SK-N-SH treated with all-trans-retinoic acid at 6 μM for 48 hours (cell line): ENCODE measurements at regions not wholly inside any gene's neighbourhood (a gene's known extent, or its start where the extent isn't known, plus 50 kb on each side); places are given as distances from the start of the nearest gene placed in this dataset.

Source experiments
- ATAC-seq: fragments of 200-7000 bp; cut with Tn5 transposase; 3 replicates; pipeline ENCODE4 v1.9.1; 2020; ENCODE audit warnings: mild to moderate bottlenecking, moderate library complexity
- ARNTL ChIP-seq: fragments of 450-650 bp; formaldehyde crosslinking; IDR thresholded peaks from 2 replicates; pipeline ENCODE4 v1.5.0; 2020; ENCODE audit warnings: low read depth, mild to moderate bottlenecking, moderate library complexity, borderline replicate concordance
- BACH2 ChIP-seq: fragments of 250-450 bp; sonication (Bioruptor Pico); IDR thresholded peaks from 2 replicates; pipeline ENCODE4 v1.9.0; 2021; ENCODE audit warnings: mild to moderate bottlenecking, borderline replicate concordance
- CSDC2 ChIP-seq: fragments of 250-450 bp; sonication (Bioruptor Pico); IDR thresholded peaks from 2 replicates; pipeline ENCODE4 v1.5.0; 2020; ENCODE audit warnings: mild to moderate bottlenecking, moderate library complexity
- ESRRG ChIP-seq: fragments of 250-450 bp; sonication (Bioruptor Pico); IDR thresholded peaks from 2 replicates; pipeline ENCODE4 v1.6.1; 2021; ENCODE audit warnings: mild to moderate bottlenecking
- GLIS3 ChIP-seq: fragments of 250-450 bp; sonication (Bioruptor Pico); IDR thresholded peaks from 2 replicates; pipeline ENCODE4 v1.5.0; 2020; ENCODE audit warnings: mild to moderate bottlenecking, moderate library complexity
- ISL1 ChIP-seq: fragments of 250-450 bp; sonication (Bioruptor Pico); IDR thresholded peaks from 2 replicates; pipeline ENCODE4 v2.1.2; 2022; ENCODE audit warnings: mild to moderate bottlenecking, moderate library complexity
- OSR1 ChIP-seq: fragments of 250-450 bp; sonication (Bioruptor Pico); IDR thresholded peaks from 2 replicates; pipeline ENCODE4 v1.8.0; 2022; ENCODE audit warnings: moderate library complexity, mild to moderate bottlenecking, inconsistent platforms
- POU6F1 ChIP-seq: fragments of 250-450 bp; sonication (Bioruptor Pico); IDR thresholded peaks from 2 replicates; pipeline ENCODE4 v1.8.0; 2021; ENCODE audit warnings: low read depth, mild to moderate bottlenecking, moderate library complexity, borderline replicate concordance
- PPARA ChIP-seq: fragments of 250-450 bp; sonication (Bioruptor Pico); IDR thresholded peaks from 2 replicates; pipeline ENCODE4 v1.5.0; 2020; ENCODE audit warnings: mild to moderate bottlenecking, borderline replicate concordance
- SNAI2 ChIP-seq: fragments of 250-450 bp; sonication (Bioruptor Pico); IDR thresholded peaks from 2 replicates; pipeline ENCODE4 v1.5.0; 2020; ENCODE audit warnings: mild to moderate bottlenecking, moderate library complexity
- TCF4 ChIP-seq: fragments of 250-450 bp; sonication (Bioruptor Pico); IDR thresholded peaks from 2 replicates; pipeline ENCODE4 v1.8.0; 2021; ENCODE audit warnings: mild to moderate bottlenecking, moderate library complexity, borderline replicate concordance
- TSHZ2 ChIP-seq: fragments of 250-450 bp; sonication (Bioruptor Pico); IDR thresholded peaks from 2 replicates; pipeline ENCODE4 v1.5.0; 2020; ENCODE audit warnings: mild to moderate bottlenecking, moderate library complexity
- ZFP3 ChIP-seq: fragments of 250-450 bp; sonication (Bioruptor Pico); IDR thresholded peaks from 2 replicates; pipeline ENCODE4 v1.5.0; 2020; ENCODE audit warnings: mild to moderate bottlenecking, moderate library complexity
- ZFP30 ChIP-seq: fragments of 450-650 bp; formaldehyde crosslinking; IDR thresholded peaks from 2 replicates; pipeline ENCODE4 v1.5.0; 2022; ENCODE audit warnings: mild to moderate bottlenecking, moderate library complexity
- ZNF565 ChIP-seq: fragments of 450-650 bp; formaldehyde crosslinking; conservative IDR thresholded peaks from 2 replicates; pipeline ENCODE4 v1.5.0; 2020; ENCODE audit warnings: low read depth, mild to moderate bottlenecking, moderate library complexity
- ZNF70 ChIP-seq: fragments of 450-650 bp; formaldehyde crosslinking; IDR thresholded peaks from 2 replicates; pipeline ENCODE4 v1.5.0; 2020; ENCODE audit warnings: mild to moderate bottlenecking, moderate library complexity
- TF ChIP-seq, protein P1 (sequence below): fragments of 250-450 bp; sonication (Bioruptor Pico); IDR thresholded peaks from 2 replicates; pipeline ENCODE4 v1.8.0; 2020; ENCODE audit warnings: mild to moderate bottlenecking, moderate library complexity, borderline replicate concordance
- TF ChIP-seq, protein P2 (sequence below): fragments of 250-450 bp; sonication (Bioruptor Pico); IDR thresholded peaks from 2 replicates; pipeline ENCODE4 v1.5.1; 2021; ENCODE audit warnings: mild to moderate bottlenecking, moderate library complexity
- TF ChIP-seq, protein P3 (sequence below): fragments of 250-450 bp; sonication (Bioruptor Pico); IDR thresholded peaks from 2 replicates; pipeline ENCODE4 v1.5.1; 2020; ENCODE audit warnings: low read depth, mild to moderate bottlenecking, moderate library complexity

- TF ChIP-seq ZNF70 (CRISPR knock-in tag): no peak
- TF ChIP-seq, protein P1, sequence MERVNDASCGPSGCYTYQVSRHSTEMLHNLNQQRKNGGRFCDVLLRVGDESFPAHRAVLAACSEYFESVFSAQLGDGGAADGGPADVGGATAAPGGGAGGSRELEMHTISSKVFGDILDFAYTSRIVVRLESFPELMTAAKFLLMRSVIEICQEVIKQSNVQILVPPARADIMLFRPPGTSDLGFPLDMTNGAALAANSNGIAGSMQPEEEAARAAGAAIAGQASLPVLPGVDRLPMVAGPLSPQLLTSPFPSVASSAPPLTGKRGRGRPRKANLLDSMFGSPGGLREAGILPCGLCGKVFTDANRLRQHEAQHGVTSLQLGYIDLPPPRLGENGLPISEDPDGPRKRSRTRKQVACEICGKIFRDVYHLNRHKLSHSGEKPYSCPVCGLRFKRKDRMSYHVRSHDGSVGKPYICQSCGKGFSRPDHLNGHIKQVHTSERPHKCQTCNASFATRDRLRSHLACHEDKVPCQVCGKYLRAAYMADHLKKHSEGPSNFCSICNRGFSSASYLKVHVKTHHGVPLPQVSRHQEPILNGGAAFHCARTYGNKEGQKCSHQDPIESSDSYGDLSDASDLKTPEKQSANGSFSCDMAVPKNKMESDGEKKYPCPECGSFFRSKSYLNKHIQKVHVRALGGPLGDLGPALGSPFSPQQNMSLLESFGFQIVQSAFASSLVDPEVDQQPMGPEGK (CRISPR knock-in tag): no peak
- TF ChIP-seq CSDC2 (CRISPR knock-in tag): no peak
- no peak for TF ChIP-seq PPARA (CRISPR knock-in tag)
- TF ChIP-seq OSR1 (CRISPR knock-in tag): no peak
- no peak for TF ChIP-seq TCF4 (CRISPR knock-in tag)
- TF ChIP-seq SNAI2 (CRISPR knock-in tag): no peak
- no peak for TF ChIP-seq POU6F1 (CRISPR knock-in tag)
- no peak for TF ChIP-seq ZNF565 (CRISPR knock-in tag)
- TF ChIP-seq ZFP30 (CRISPR knock-in tag): no peak
- TF ChIP-seq TSHZ2 (CRISPR knock-in tag): no peak
- no peak for TF ChIP-seq ARNTL (CRISPR knock-in tag)
- TF ChIP-seq BACH2 (CRISPR knock-in tag): no peak
- TF ChIP-seq ZFP3 (CRISPR knock-in tag): no peak
- no peak for TF ChIP-seq ESRRG (CRISPR knock-in tag)
- TF ChIP-seq ISL1 (CRISPR knock-in tag): no peak
- TF ChIP-seq GLIS3 (CRISPR knock-in tag): no peak
- TF ChIP-seq, protein P2, sequence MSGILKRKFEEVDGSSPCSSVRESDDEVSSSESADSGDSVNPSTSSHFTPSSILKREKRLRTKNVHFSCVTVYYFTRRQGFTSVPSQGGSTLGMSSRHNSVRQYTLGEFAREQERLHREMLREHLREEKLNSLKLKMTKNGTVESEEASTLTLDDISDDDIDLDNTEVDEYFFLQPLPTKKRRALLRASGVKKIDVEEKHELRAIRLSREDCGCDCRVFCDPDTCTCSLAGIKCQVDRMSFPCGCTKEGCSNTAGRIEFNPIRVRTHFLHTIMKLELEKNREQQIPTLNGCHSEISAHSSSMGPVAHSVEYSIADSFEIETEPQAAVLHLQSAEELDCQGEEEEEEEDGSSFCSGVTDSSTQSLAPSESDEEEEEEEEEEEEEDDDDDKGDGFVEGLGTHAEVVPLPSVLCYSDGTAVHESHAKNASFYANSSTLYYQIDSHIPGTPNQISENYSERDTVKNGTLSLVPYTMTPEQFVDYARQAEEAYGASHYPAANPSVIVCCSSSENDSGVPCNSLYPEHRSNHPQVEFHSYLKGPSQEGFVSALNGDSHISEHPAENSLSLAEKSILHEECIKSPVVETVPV: no peak
- ATAC-seq: no peak
Observed at GRCh38 chr1:61606448-61607312, 118.3 kb downstream of the TM2D1 start.

DNA sequence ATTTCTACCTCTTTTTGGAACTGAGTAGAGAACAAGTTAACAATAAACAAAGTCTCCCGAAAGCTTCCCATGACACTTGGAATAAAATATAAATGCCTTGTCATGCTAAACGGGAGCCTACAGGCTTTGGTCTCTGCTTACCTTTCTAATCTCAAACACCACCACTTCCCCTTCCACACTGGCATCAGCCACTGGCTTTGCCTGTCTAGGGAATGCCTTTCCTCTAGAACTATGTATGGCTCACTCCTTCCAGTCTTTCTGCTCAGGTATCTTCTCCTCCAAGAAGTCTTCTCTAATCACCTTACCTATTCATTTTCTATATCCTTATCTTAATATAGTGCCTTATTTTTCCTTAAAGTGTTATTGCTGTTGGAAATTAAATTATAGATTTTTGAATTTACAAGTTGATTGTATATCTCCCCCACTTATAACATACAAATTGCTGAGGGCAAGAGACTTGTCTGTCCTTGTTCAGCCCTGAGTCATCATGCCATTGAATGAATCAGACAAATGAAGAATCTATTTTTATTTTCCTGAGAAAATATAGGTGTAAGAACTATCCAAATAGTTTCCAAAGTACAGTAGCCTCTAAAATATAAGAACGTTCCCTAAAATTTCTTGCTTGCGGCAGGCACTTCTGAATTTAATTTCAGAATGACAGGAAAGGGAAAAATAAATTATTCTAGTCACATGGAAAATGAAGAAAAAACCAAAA, 119.2 kb downstream of the TM2D1 start:
- TF ChIP-seq ZFP3 (CRISPR knock-in tag) (no peak), TSHZ2 (CRISPR knock-in tag) (no peak), ISL1 (CRISPR knock-in tag) (no peak), ARNTL (CRISPR knock-in tag) (no peak)
- TF ChIP-seq, protein P3, sequence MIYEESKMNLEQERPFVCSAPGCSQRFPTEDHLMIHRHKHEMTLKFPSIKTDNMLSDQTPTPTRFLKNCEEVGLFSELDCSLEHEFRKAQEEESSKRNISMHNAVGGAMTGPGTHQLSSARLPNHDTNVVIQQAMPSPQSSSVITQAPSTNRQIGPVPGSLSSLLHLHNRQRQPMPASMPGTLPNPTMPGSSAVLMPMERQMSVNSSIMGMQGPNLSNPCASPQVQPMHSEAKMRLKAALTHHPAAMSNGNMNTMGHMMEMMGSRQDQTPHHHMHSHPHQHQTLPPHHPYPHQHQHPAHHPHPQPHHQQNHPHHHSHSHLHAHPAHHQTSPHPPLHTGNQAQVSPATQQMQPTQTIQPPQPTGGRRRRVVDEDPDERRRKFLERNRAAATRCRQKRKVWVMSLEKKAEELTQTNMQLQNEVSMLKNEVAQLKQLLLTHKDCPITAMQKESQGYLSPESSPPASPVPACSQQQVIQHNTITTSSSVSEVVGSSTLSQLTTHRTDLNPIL (CRISPR knock-in tag): no peak
- no peak for ATAC-seq
